Lower leg skin (tissue), 3 donors: ENCODE measurements at regions not wholly inside any gene's neighbourhood (a gene's known extent, or its start where the extent isn't known, plus 50 kb on each side); places are given as distances from the start of the nearest gene placed in this dataset.

Source experiments
- POLR2A ChIP-seq, 2 donors: fragments of 450-650 bp; IDR thresholded peaks; one replicate each; pipeline ENCODE4 v1.6.1; 2016 to 2017; ENCODE audit warnings: antibody characterized with exemption in 2 of 2, mild to moderate bottlenecking in 1 of 2, moderate library complexity in 1 of 2
- TF ChIP-seq, protein P1 (sequence below), 3 donors: fragments of 450-650 bp; IDR thresholded peaks; one replicate each; pipeline ENCODE4 v1.5.1; 2016; ENCODE audit warnings: antibody characterized with exemption in 3 of 3, mild to moderate bottlenecking in 3 of 3, moderate library complexity in 2 of 3

GRCh38 chrX:15973299-15973698 lies 118.7 kb upstream of the AP1S2 start:
- TF ChIP-seq, protein P1, sequence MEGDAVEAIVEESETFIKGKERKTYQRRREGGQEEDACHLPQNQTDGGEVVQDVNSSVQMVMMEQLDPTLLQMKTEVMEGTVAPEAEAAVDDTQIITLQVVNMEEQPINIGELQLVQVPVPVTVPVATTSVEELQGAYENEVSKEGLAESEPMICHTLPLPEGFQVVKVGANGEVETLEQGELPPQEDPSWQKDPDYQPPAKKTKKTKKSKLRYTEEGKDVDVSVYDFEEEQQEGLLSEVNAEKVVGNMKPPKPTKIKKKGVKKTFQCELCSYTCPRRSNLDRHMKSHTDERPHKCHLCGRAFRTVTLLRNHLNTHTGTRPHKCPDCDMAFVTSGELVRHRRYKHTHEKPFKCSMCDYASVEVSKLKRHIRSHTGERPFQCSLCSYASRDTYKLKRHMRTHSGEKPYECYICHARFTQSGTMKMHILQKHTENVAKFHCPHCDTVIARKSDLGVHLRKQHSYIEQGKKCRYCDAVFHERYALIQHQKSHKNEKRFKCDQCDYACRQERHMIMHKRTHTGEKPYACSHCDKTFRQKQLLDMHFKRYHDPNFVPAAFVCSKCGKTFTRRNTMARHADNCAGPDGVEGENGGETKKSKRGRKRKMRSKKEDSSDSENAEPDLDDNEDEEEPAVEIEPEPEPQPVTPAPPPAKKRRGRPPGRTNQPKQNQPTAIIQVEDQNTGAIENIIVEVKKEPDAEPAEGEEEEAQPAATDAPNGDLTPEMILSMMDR (IDR thresholded peaks at IDR 0.05) = no peak
- no peak for TF ChIP-seq POLR2A (IDR thresholded peaks at IDR 0.05)
